ENCODE measurements at regions not wholly inside any gene's neighbourhood (a gene's known extent, or its start where the extent isn't known, plus 50 kb on each side); places are given as distances from the start of the nearest gene placed in this dataset.

DNA sequence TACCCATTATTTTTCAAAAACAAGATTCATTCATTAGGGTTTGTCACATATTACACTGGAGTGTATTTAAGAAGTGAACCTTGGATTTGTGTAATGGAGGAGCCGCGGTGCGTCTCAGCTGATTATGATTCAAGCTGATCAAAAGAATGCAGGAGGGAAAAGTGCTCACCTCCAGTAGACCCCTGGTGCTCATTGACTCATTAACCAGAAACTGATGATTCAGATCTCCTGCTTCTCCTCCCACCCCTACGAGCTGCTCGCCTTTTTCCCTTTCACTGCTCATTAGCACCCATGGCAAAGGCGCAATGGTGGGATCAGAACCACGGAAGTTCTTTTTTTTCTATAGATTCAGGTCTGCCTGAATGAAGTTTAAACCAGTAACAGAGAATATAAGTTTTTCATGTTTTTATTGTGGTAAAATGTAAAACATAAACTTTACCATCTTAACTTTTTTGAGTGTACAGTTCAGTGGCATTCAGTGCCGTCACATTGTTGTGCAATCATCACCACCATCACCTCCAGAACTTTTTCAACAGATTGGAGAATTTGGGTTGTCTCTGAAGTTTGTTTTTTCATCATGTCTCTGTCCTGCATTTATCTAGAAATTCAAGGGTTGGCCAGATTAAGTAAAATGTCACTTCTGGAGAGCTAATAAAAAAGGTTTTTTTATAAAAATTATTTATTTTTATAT, 101.6 kb downstream of the LINC00237 start:
- no peak overlapping the region for H3K4me3 ChIP-seq (ENCODE audit: low read depth, low read length)
- in situ Hi-C loops (cut with HindIII; ENCODE audit: low sequenced_read_pairs) = no loop called here
- no peak for DNase-seq (ENCODE audit: low read depth, low spot score)
- no peak for TF ChIP-seq CTCF (IDR thresholded peaks at IDR 0.05; ENCODE audit: low read depth, low read length)

DNA sequence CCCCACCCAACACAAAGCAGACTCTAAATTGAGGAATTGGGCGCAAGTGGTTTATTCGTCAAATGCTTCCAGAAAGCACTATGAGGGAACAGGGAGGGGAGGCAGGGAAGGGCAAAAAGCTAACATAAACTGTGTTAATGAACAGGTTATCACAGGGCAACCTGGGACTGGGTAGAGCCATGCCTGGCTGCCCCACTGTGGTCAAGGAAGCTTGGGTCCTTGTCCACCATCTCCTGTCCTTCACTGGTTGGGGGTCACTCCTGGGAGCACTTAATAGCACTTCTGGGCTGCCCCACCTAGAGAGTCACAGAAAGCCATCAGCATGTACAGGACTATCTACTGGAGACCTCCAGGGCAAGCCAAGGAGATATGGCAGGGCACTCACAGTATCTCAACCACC, 102.3 kb downstream of the LINC00237 start:
- TF ChIP-seq CTCF (IDR thresholded peaks at IDR 0.05; ENCODE audit: low read depth, low read length) = no peak
- no peak overlapping the region for H3K4me3 ChIP-seq (ENCODE audit: low read depth, low read length)
- DNase-seq (ENCODE audit: low read depth, low spot score) = no peak
- in situ Hi-C loops (cut with HindIII; ENCODE audit: low sequenced_read_pairs) = no loop called here

GRCh38 chr20:21002486-21002885, 103.7 kb downstream of the LINC00237 start:
- in situ Hi-C loops (cut with HindIII; ENCODE audit: low sequenced_read_pairs) = no loop called here
- TF ChIP-seq CTCF (IDR thresholded peaks at IDR 0.05; ENCODE audit: low read depth, low read length) = no peak
- DNase-seq (ENCODE audit: low read depth, low spot score) = no peak
- H3K4me3 ChIP-seq (ENCODE audit: low read depth, low read length) = no peak overlapping the region

- no peak overlapping the region for H3K4me3 ChIP-seq (ENCODE audit: low read depth, low read length)
- no peak for DNase-seq (ENCODE audit: low read depth, low spot score)
- in situ Hi-C loops (cut with HindIII; ENCODE audit: low sequenced_read_pairs) = no loop called here
- TF ChIP-seq CTCF (IDR thresholded peaks at IDR 0.05; ENCODE audit: low read depth, low read length) = no peak
Observed at GRCh38 chr20:20993372-20993771, 112.8 kb downstream of the LINC00237 start.

DNA sequence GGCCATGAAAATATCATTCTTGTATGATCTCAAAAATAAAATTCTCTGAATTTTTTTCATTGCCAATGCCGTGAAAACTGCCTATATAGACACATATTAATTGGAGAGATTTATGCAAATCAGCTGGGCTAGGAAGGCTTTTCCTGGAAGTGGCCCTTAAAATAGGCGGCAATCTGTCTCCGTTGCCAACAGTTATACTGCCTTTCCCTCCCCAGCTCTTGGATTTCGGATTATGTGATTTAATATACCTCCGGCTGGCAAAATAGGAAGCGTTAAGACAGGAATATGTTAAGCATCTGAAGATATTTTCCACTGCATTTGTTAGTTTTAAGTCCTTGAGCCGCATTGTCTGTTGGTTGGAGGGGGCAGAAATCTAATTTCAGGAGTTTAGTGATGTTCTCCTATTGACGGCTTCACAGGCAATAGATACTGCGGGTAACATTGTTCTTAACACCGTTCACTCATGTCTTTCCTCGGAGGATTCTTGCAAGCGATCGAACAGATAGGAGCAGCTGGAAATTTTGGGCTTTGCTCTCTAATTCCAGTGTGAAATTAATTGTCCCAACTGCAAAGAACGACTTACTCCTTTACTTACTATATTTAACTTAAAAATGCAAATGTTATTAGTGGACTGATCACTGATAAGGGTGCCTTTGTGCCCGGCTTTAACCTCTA, 113.3 kb downstream of the LINC00237 start:
- TF ChIP-seq CTCF (IDR thresholded peaks at IDR 0.05; ENCODE audit: low read depth, low read length) = no peak
- DNase-seq (ENCODE audit: low read depth, low spot score) = no peak
- in situ Hi-C loops (cut with HindIII; ENCODE audit: low sequenced_read_pairs) = no loop called here

GRCh38 chr20:20992277-20992676, 113.9 kb downstream of the LINC00237 start:
- DNase-seq (ENCODE audit: low read depth, low spot score) = no peak
- TF ChIP-seq CTCF (IDR thresholded peaks at IDR 0.05; ENCODE audit: low read depth, low read length) = no peak
- in situ Hi-C loops (cut with HindIII; ENCODE audit: low sequenced_read_pairs) = no loop called here

More for the DNA sequence above, 113.3 kb downstream of the LINC00237 start:
- H3K4me3 ChIP-seq (ENCODE audit: low read depth, low read length) = no peak overlapping the region

More at GRCh38 chr20:20992277-20992676, 113.9 kb downstream of the LINC00237 start:
- H3K4me3 ChIP-seq (ENCODE audit: low read depth, low read length) = no peak overlapping the region

Measured in astrocyte of the spinal cord (primary cell).